DOHH2 (cell line): ENCODE measurements at regions not wholly inside any gene's neighbourhood (a gene's known extent, or its start where the extent isn't known, plus 50 kb on each side); places are given as distances from the start of the nearest gene placed in this dataset.

ENCODE experiments used
- H3F3A ChIP-seq: fragments of 200-600 bp; sonication (generic), shearing (Covaris generic); 2 replicates; pipeline ENCODE4 v1.6.0; 2016; ENCODE audit warnings: antibody characterized with exemption, mild to moderate bottlenecking; ENCODE audit not compliant: control insufficient read depth, insufficient read depth
- H3K27ac ChIP-seq: fragments of 200-600 bp; sonication (generic); 2 replicates; pipeline ENCODE4 v1.5.1; 2014; ENCODE audit warnings: low read depth, mild to moderate bottlenecking, low read length, moderate library complexity
- H3K27me3 ChIP-seq: fragments of 200-600 bp; sonication (generic); 2 replicates; pipeline ENCODE4 v1.6.1; 2014; ENCODE audit warnings: mild to moderate bottlenecking, low read length, mixed read lengths; ENCODE audit not compliant: control insufficient read depth
- H3K36me3 ChIP-seq: fragments of 200-600 bp; sonication (generic); 2 replicates; pipeline ENCODE4 v1.6.1; 2014; ENCODE audit warnings: mild to moderate bottlenecking, low read length, moderate library complexity, mixed read lengths; ENCODE audit not compliant: control insufficient read depth
- H3K4me1 ChIP-seq: fragments of 200-600 bp; sonication (generic); 2 replicates; pipeline ENCODE4 v1.6.1; 2014; ENCODE audit warnings: mild to moderate bottlenecking, low read length, mixed read lengths; ENCODE audit not compliant: control insufficient read depth
- H3K4me2 ChIP-seq: fragments of 200-600 bp; sonication (generic); 2 replicates; pipeline ENCODE4 v1.6.0; 2014; ENCODE audit warnings: mild to moderate bottlenecking, low read length, moderate library complexity
- H3K4me3 ChIP-seq: fragments of 200-600 bp; sonication (generic); 2 replicates; pipeline ENCODE4 v1.5.1; 2014; ENCODE audit warnings: mild to moderate bottlenecking, low read length, mixed read lengths
- H3K79me2 ChIP-seq: fragments of 200-600 bp; sonication (generic); 2 replicates; pipeline ENCODE4 v1.6.1; 2014; ENCODE audit warnings: mild to moderate bottlenecking, low read length, mixed read lengths; ENCODE audit not compliant: control insufficient read depth
- H3K9me2 ChIP-seq: fragments of 200-600 bp; sonication (generic); replicated peaks from 2 replicates; pipeline ENCODE4 v1.6.1; 2014; ENCODE audit warnings: mild to moderate bottlenecking, low read length, mixed read lengths; ENCODE audit not compliant: control insufficient read depth
- H3K9me3 ChIP-seq: fragments of 200-600 bp; sonication (generic); 2 replicates; pipeline ENCODE4 v1.6.1; 2014; ENCODE audit warnings: antibody characterized with exemption, low read length, mixed read lengths; ENCODE audit not compliant: control insufficient read depth, insufficient read depth
- H4K20me1 ChIP-seq: fragments of 200-600 bp; sonication (generic); 2 replicates; pipeline ENCODE4 v1.6.0; 2014; ENCODE audit warnings: low read depth, mild to moderate bottlenecking, antibody characterized with exemption, low read length, moderate library complexity; ENCODE audit not compliant: control insufficient read depth, insufficient read depth
- CTCF ChIP-seq: fragments of 200-600 bp; sonication (generic); IDR thresholded peaks from one replicate; pipeline ENCODE4 v1.5.1; 2014; ENCODE audit warnings: antibody characterized with exemption, mild to moderate bottlenecking, low read depth, low read length; ENCODE audit not compliant: poor library complexity, severe bottlenecking
- EZH2phosphoT487 ChIP-seq: fragments of 200-600 bp; sonication (generic); IDR thresholded peaks from 2 replicates; pipeline ENCODE4 v1.6.1; 2017; ENCODE audit warnings: borderline replicate concordance, mild to moderate bottlenecking, antibody characterized with exemption, low read length, moderate library complexity, mixed read lengths

- TF ChIP-seq CTCF (no peak), EZH2phosphoT487 (no peak)
- H3K27ac ChIP-seq, result no peak overlapping the region
- no peaks in the 10 kb centered on the region for H3K9me3 ChIP-seq
- no peaks in the 10 kb centered on the region for H3K27me3 ChIP-seq
- no peaks in the 10 kb centered on the region for H3K9me2 ChIP-seq
- H3K4me2 ChIP-seq, result no peak overlapping the region
- no peak overlapping the region for H3K4me3 ChIP-seq
- H3K36me3 ChIP-seq, result no peaks in the 10 kb centered on the region
- no peaks in the 10 kb centered on the region for H4K20me1 ChIP-seq
- no peaks in the 10 kb centered on the region for H3K79me2 ChIP-seq
- H3F3A ChIP-seq, result no peaks in the 10 kb centered on the region
- no peaks in the 10 kb centered on the region for H3K4me1 ChIP-seq
These were observed 274.1 kb upstream of the PCDH18 start for GRCh38 chr4:137806420-137806819.

DNA sequence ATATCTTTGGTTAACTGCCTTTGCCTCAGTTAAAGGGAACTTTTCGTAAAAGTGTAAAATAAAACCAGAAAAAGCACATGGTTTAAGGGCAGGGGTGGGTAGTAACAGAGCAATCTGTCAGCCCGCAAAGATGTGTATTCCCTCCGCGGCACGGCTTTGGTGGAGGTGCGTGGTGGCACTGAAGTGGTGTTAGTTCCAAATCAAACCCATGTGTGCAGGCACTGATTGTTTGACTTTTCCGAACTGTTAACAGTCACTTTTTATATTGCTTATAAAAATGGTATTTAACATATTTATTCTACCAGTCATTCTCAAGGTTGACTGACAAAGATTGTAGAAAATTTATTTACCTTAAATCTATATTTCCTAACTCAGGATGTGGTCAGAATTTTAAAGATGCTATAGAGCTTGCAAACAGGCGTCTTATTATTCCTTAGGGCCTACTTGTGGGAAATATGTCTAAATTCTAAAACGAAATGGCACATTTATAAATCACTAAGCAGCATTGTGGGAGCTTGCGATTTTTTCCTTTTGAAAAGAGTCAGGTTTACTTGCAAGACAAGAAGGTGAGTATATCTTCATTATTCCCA is 272.7 kb upstream of the PCDH18 start:
- Histone ChIP-seq H3K9me3 (no peaks in the 10 kb centered on the region), H3K9me2 (no peaks in the 10 kb centered on the region), H3K4me1 (no peaks in the 10 kb centered on the region), H3K4me2 (no peak overlapping the region), H3K79me2 (no peaks in the 10 kb centered on the region), H3K27me3 (no peaks in the 10 kb centered on the region), H3K4me3 (no peak overlapping the region), H3K36me3 (no peaks in the 10 kb centered on the region), H3K27ac (no peak overlapping the region), H4K20me1 (no peaks in the 10 kb centered on the region), H3F3A (no peaks in the 10 kb centered on the region)
- TF ChIP-seq CTCF (no peak), EZH2phosphoT487 (no peak)

GRCh38 chr4:137800861-137801260 is 268.6 kb upstream of the PCDH18 start:
- no peaks in the 10 kb centered on the region for H3K9me3 ChIP-seq
- no peaks in the 10 kb centered on the region for H3K27me3 ChIP-seq
- no peaks in the 10 kb centered on the region for H3F3A ChIP-seq
- no peaks in the 10 kb centered on the region for H3K79me2 ChIP-seq
- no peaks in the 10 kb centered on the region for H3K36me3 ChIP-seq
- TF ChIP-seq EZH2phosphoT487 (no peak), CTCF (no peak)
- H3K4me2 ChIP-seq, result no peak overlapping the region
- H3K9me2 ChIP-seq, result no peaks in the 10 kb centered on the region
- H4K20me1 ChIP-seq, result no peaks in the 10 kb centered on the region
- H3K27ac ChIP-seq, result no peak overlapping the region
- H3K4me3 ChIP-seq, result no peak overlapping the region
- no peaks in the 10 kb centered on the region for H3K4me1 ChIP-seq
